PC-3 (cell line): ENCODE measurements at regions not wholly inside any gene's neighbourhood (a gene's known extent, or its start where the extent isn't known, plus 50 kb on each side); places are given as distances from the start of the nearest gene placed in this dataset.

Experiments
- ATAC-seq: fragments of 200-7000 bp; cut with Tn5 transposase; 2 replicates; pipeline ENCODE4 v1.9.1; 2020; ENCODE audit warnings: mild to moderate bottlenecking, moderate library complexity
- BruUV-seq: library from RNA; stranded (reverse); fragments of 400-500 nt; replicated peaks from 2 replicates; lab custom pipeline; 2021; lab: Mats Ljungman, UMichigan
- CTCF ChIA-PET: fragments of 300-600 bp; sonication (Branson Sonifier 250); formaldehyde crosslinking; loops from one replicate; lab custom pipeline; 2022; ENCODE audit warnings: antibody characterized with exemption; lab: Charles Lee
- POLR2A ChIA-PET: fragments of 300-600 bp; sonication (Branson Sonifier 250); formaldehyde crosslinking; loops from one replicate; lab custom pipeline; 2022; ENCODE audit warnings: antibody characterized with exemption; ENCODE audit not compliant: unreplicated experiment; lab: Charles Lee
- DNase-seq: peaks from one replicate; pipeline ENCODE4 v3.0.0-alpha.2; 2015
- H2AFZ ChIP-seq: fragments of 300-600 bp; sonication (generic); 2 replicates; pipeline ENCODE4 v1.6.0; 2016; ENCODE audit warnings: antibody characterized with exemption, low read length
- H3F3A ChIP-seq: fragments of 300-600 bp; sonication (generic); one replicate; pipeline ENCODE4 v1.6.0; 2017; ENCODE audit warnings: antibody characterized with exemption, low read length, control low read depth, mild to moderate bottlenecking; ENCODE audit not compliant: unreplicated experiment
- H3K27ac ChIP-seq: fragments of 300-600 bp; sonication (generic); 2 replicates; pipeline ENCODE4 v1.5.1; 2016; ENCODE audit warnings: mild to moderate bottlenecking, low read length
- H3K27me3 ChIP-seq: fragments of 300-600 bp; sonication (generic); 2 replicates; pipeline ENCODE4 v1.6.1; 2016; ENCODE audit warnings: low read length, mixed read lengths
- H3K36me3 ChIP-seq: fragments of 300-600 bp; sonication (generic); 2 replicates; pipeline ENCODE4 v1.6.1; 2016; ENCODE audit warnings: low read depth, mixed run types, low read length, mixed read lengths
- H3K4me1 ChIP-seq: fragments of 300-600 bp; sonication (generic); 2 replicates; pipeline ENCODE4 v1.5.1; 2016; ENCODE audit warnings: low read length; ENCODE audit not compliant: insufficient read depth
- H3K4me2 ChIP-seq: fragments of 300-600 bp; sonication (generic); 2 replicates; pipeline ENCODE4 v1.6.0; 2016; ENCODE audit warnings: low read length
- H3K4me3 ChIP-seq: fragments of 300-600 bp; sonication (generic); 2 replicates; pipeline ENCODE4 v1.5.1; 2016; ENCODE audit warnings: mild to moderate bottlenecking, low read length, mixed read lengths
- H3K79me2 ChIP-seq: fragments of 300-600 bp; sonication (generic); 2 replicates; pipeline ENCODE4 v1.6.1; 2017; ENCODE audit warnings: low read length, mixed read lengths
- H3K9ac ChIP-seq: fragments of 300-600 bp; sonication (generic); 2 replicates; pipeline ENCODE4 v1.6.0; 2016; ENCODE audit warnings: mild to moderate bottlenecking, low read length
- H3K9me2 ChIP-seq: fragments of 300-600 bp; sonication (generic); replicated peaks from 2 replicates; pipeline ENCODE4 v1.6.1; 2016; ENCODE audit warnings: mixed run types, low read length, mixed read lengths
- H3K9me3 ChIP-seq: fragments of 300-600 bp; sonication (generic); 2 replicates; pipeline ENCODE4 v1.6.1; 2016; ENCODE audit warnings: low read length, mixed read lengths
- H4K20me1 ChIP-seq: fragments of 300-600 bp; sonication (generic); 2 replicates; pipeline ENCODE4 v1.6.1; 2016; ENCODE audit warnings: low read length, mixed read lengths
- CTCF ChIP-seq: fragments of 300-600 bp; sonication (generic); conservative IDR thresholded peaks from 2 replicates; pipeline ENCODE4 v1.5.1; 2017; ENCODE audit warnings: antibody characterized with exemption, low read depth, mild to moderate bottlenecking, low read length
- EZH2 ChIP-seq: fragments of 300-600 bp; sonication (generic); IDR thresholded peaks from one replicate; pipeline ENCODE4 v1.6.1; 2017; ENCODE audit warnings: antibody characterized with exemption, mild to moderate bottlenecking, low read length; ENCODE audit not compliant: unreplicated experiment
- EZH2phosphoT487 ChIP-seq: fragments of 300-600 bp; sonication (generic); IDR thresholded peaks from 2 replicates; pipeline ENCODE4 v1.6.1; 2018; ENCODE audit warnings: mild to moderate bottlenecking, antibody characterized with exemption, low read length, borderline replicate concordance
- intact Hi-C: fragments of 100-400 bp; cut with micrococcal nuclease; formaldehyde crosslinking; loops from 2 replicates; pipeline ENCODE4 v1.9.0; 2023

GRCh38 chr5:144831650-144832049, 661.0 kb downstream of the KCTD16 start:
- no peaks in the 10 kb centered on the region for H3K27me3 ChIP-seq
- no peak overlapping the region for H3K9ac ChIP-seq
- no peak for TF ChIP-seq EZH2phosphoT487
- no peak for TF ChIP-seq EZH2
- no peak for TF ChIP-seq CTCF
- no peaks in the 10 kb centered on the region for H3F3A ChIP-seq
- no peak overlapping the region for H3K4me2 ChIP-seq
- H3K9me2 ChIP-seq = no peaks in the 10 kb centered on the region
- intact Hi-C loops = no loop called here
- ChIA-PET POLR2A (no interaction called here), CTCF (no interaction called here)
- no peak overlapping the region for H2AFZ ChIP-seq
- no peaks in the 10 kb centered on the region for H4K20me1 ChIP-seq
- DNase-seq (no peak), ATAC-seq (no peak)
- no peaks in the 10 kb centered on the region for H3K79me2 ChIP-seq
- no peaks in the 10 kb centered on the region for H3K9me3 ChIP-seq
- no peaks in the 10 kb centered on the region for H3K4me1 ChIP-seq
- no peak overlapping the region for H3K27ac ChIP-seq
- no peaks in the 10 kb centered on the region for H3K36me3 ChIP-seq
- no TSS peak for BruUV-seq
- no peak overlapping the region for H3K4me3 ChIP-seq

- intact Hi-C loops = no loop called here
- Histone ChIP-seq H2AFZ (no peak overlapping the region), H3K4me2 (no peak overlapping the region), H3F3A (no peaks in the 10 kb centered on the region), H4K20me1 (no peaks in the 10 kb centered on the region), H3K27me3 (no peaks in the 10 kb centered on the region), H3K4me3 (no peak overlapping the region), H3K9me3 (no peaks in the 10 kb centered on the region), H3K79me2 (no peaks in the 10 kb centered on the region), H3K9me2 (no peaks in the 10 kb centered on the region), H3K36me3 (no peaks in the 10 kb centered on the region), H3K9ac (no peak overlapping the region), H3K4me1 (no peaks in the 10 kb centered on the region), H3K27ac (no peak overlapping the region)
- TF ChIP-seq CTCF (no peak), EZH2 (no peak), EZH2phosphoT487 (no peak)
- no peak for DNase-seq
- ChIA-PET POLR2A (no interaction called here), CTCF (no interaction called here)
- no TSS peak for BruUV-seq
- no peak for ATAC-seq
These were observed 651.8 kb downstream of the KCTD16 start for GRCh38 chr5:144822503-144822902.

GRCh38 chr5:144820278-144820677, 649.6 kb downstream of the KCTD16 start:
- Histone ChIP-seq H3K27me3 (no peaks in the 10 kb centered on the region), H3K4me1 (no peaks in the 10 kb centered on the region), H3K4me3 (no peak overlapping the region), H3F3A (no peaks in the 10 kb centered on the region), H3K9me3 (no peaks in the 10 kb centered on the region), H3K9me2 (no peaks in the 10 kb centered on the region), H3K4me2 (no peak overlapping the region), H4K20me1 (no peaks in the 10 kb centered on the region), H3K9ac (no peak overlapping the region), H2AFZ (no peak overlapping the region), H3K27ac (no peak overlapping the region), H3K79me2 (no peaks in the 10 kb centered on the region), H3K36me3 (no peaks in the 10 kb centered on the region)
- ChIA-PET POLR2A (no interaction called here), CTCF (no interaction called here)
- ATAC-seq = no peak
- intact Hi-C loops = no loop called here
- TF ChIP-seq EZH2 (no peak), CTCF (no peak), EZH2phosphoT487 (no peak)
- no TSS peak for BruUV-seq
- DNase-seq = no peak
